WTC11 (cell line): ENCODE measurements at regions not wholly inside any gene's neighbourhood (a gene's known extent, or its start where the extent isn't known, plus 50 kb on each side); places are given as distances from the start of the nearest gene placed in this dataset.
A peak's percentile ranks its signal among the peaks of the same experiment; 100 is the strongest.

ENCODE experiments used
- ATAC-seq: fragments of 200-7000 bp; cut with Tn5 transposase; 2 replicates; pipeline ENCODE4 v1.10.0; 2021; ENCODE audit warnings: mild to moderate bottlenecking, moderate library complexity
- CTCF ChIA-PET: fragments of 300-600 bp; sonication (Branson Sonifier 250); formaldehyde crosslinking; loops from one replicate; lab custom pipeline; 2021; ENCODE audit warnings: antibody characterized with exemption; lab: Charles Lee
- POLR2A ChIA-PET: fragments of 350-600 bp; sonication (Branson Sonifier 250); formaldehyde crosslinking; loops from one replicate; lab custom pipeline; 2021; ENCODE audit warnings: antibody characterized with exemption; lab: Charles Lee
- DNase-seq: peaks from one replicate; pipeline ENCODE4 v3.0.0; 2021; ENCODE audit warnings: low spot score
- H3K27ac Mint-ChIP-seq: 2 replicates; pipeline ENCODE4 v1.8.0; 2021; ENCODE audit warnings: mixed read lengths
- H3K27me3 Mint-ChIP-seq: 2 replicates; pipeline ENCODE4 v1.8.0; 2021; ENCODE audit warnings: low read depth, mild to moderate bottlenecking, moderate library complexity, mixed read lengths
- H3K36me3 Mint-ChIP-seq: 2 replicates; pipeline ENCODE4 v1.8.0; 2021; ENCODE audit warnings: mixed read lengths
- H3K4me1 Mint-ChIP-seq: 2 replicates; pipeline ENCODE4 v1.8.0; 2022; ENCODE audit warnings: mixed read lengths
- H3K4me3 Mint-ChIP-seq: 2 replicates; pipeline ENCODE4 v1.8.0; 2021; ENCODE audit warnings: mild to moderate bottlenecking, moderate library complexity, mixed read lengths
- H3K9me3 Mint-ChIP-seq: 2 replicates; pipeline ENCODE4 v1.8.0; 2021; ENCODE audit warnings: mixed read lengths
- ATF1 ChIP-seq: sonication (generic); formaldehyde crosslinking; IDR thresholded peaks from 2 replicates; pipeline ENCODE4 v1.8.1; 2023; ENCODE audit warnings: mild to moderate bottlenecking, moderate library complexity, missing genetic modification reagents
- ATF6 ChIP-seq: sonication (generic); formaldehyde crosslinking; IDR thresholded peaks from 2 replicates; pipeline ENCODE4 v1.8.1; 2023; ENCODE audit warnings: mild to moderate bottlenecking, missing genetic modification reagents
- CBFB ChIP-seq: sonication (generic); formaldehyde crosslinking; IDR thresholded peaks from 2 replicates; pipeline ENCODE4 v1.8.1; 2022; ENCODE audit warnings: mild to moderate bottlenecking, low read depth, missing genetic modification reagents
- CREM ChIP-seq: sonication (generic); formaldehyde crosslinking; IDR thresholded peaks from 2 replicates; pipeline ENCODE4 v1.8.1; 2022; ENCODE audit warnings: mild to moderate bottlenecking, missing genetic modification reagents, moderate library complexity
- ELF4 ChIP-seq: sonication (generic); formaldehyde crosslinking; IDR thresholded peaks from 2 replicates; pipeline ENCODE4 v1.8.1; 2022; ENCODE audit warnings: low read depth, mild to moderate bottlenecking, moderate library complexity, missing genetic modification reagents
- ESRRA ChIP-seq: sonication (generic); formaldehyde crosslinking; IDR thresholded peaks from 2 replicates; pipeline ENCODE4 v1.8.1; 2022; ENCODE audit warnings: mild to moderate bottlenecking, missing genetic modification reagents, borderline replicate concordance
- GTF2I ChIP-seq: fragments of 250-450 bp; sonication (Bioruptor Pico); conservative IDR thresholded peaks from 2 replicates; pipeline ENCODE4 v1.4.0; 2021; ENCODE audit warnings: mild to moderate bottlenecking
- JUN ChIP-seq: sonication (generic); formaldehyde crosslinking; IDR thresholded peaks from 2 replicates; pipeline ENCODE4 v1.8.0; 2023; ENCODE audit warnings: mild to moderate bottlenecking, missing genetic modification reagents
- KAT7 ChIP-seq: sonication (generic); formaldehyde crosslinking; IDR thresholded peaks from 2 replicates; pipeline ENCODE4 v1.8.1; 2023; ENCODE audit warnings: missing genetic modification reagents, mild to moderate bottlenecking, borderline replicate concordance
- MAX ChIP-seq: sonication (generic); formaldehyde crosslinking; IDR thresholded peaks from 2 replicates; pipeline ENCODE4 v1.8.0; 2022; ENCODE audit warnings: mild to moderate bottlenecking, missing genetic modification reagents
- NFE2L1 ChIP-seq: sonication (generic); formaldehyde crosslinking; IDR thresholded peaks from 2 replicates; pipeline ENCODE4 v1.8.1; 2023; ENCODE audit warnings: missing genetic modification reagents
- PREB ChIP-seq: sonication (generic); formaldehyde crosslinking; IDR thresholded peaks from 2 replicates; pipeline ENCODE4 v1.8.1; 2022; ENCODE audit warnings: mild to moderate bottlenecking, missing genetic modification reagents, moderate library complexity, borderline replicate concordance
- PRRX2 ChIP-seq: fragments of 250-450 bp; sonication (Bioruptor Pico); IDR thresholded peaks from 2 replicates; pipeline ENCODE4 v1.8.0; 2021; ENCODE audit warnings: mild to moderate bottlenecking
- SOX15 ChIP-seq: fragments of 250-450 bp; sonication (Bioruptor Pico); IDR thresholded peaks from 2 replicates; pipeline ENCODE4 v1.9.0; 2021; ENCODE audit warnings: mild to moderate bottlenecking
- ZNF219 ChIP-seq: sonication (generic); formaldehyde crosslinking; IDR thresholded peaks from 2 replicates; pipeline ENCODE4 v1.8.0; 2023; ENCODE audit warnings: missing genetic modification reagents, mild to moderate bottlenecking, borderline replicate concordance
- ZNF423 ChIP-seq: fragments of 250-450 bp; sonication (Bioruptor Pico); IDR thresholded peaks from 2 replicates; pipeline ENCODE4 v2.1.2; 2022; ENCODE audit warnings: mild to moderate bottlenecking, moderate library complexity
- ZNF671 ChIP-seq: fragments of 250-450 bp; sonication (Bioruptor Pico); IDR thresholded peaks from 2 replicates; pipeline ENCODE4 v1.8.0; 2021; ENCODE audit warnings: mild to moderate bottlenecking
- TF ChIP-seq, protein P1 (sequence below): sonication (generic); formaldehyde crosslinking; IDR thresholded peaks from 2 replicates; pipeline ENCODE4 v1.8.1; 2022; ENCODE audit warnings: mild to moderate bottlenecking, moderate library complexity, missing genetic modification reagents
- TF ChIP-seq, protein P2 (sequence below): fragments of 250-450 bp; sonication (Bioruptor Pico); IDR thresholded peaks from 2 replicates; pipeline ENCODE4 v1.9.0; 2021; ENCODE audit warnings: mild to moderate bottlenecking

DNA sequence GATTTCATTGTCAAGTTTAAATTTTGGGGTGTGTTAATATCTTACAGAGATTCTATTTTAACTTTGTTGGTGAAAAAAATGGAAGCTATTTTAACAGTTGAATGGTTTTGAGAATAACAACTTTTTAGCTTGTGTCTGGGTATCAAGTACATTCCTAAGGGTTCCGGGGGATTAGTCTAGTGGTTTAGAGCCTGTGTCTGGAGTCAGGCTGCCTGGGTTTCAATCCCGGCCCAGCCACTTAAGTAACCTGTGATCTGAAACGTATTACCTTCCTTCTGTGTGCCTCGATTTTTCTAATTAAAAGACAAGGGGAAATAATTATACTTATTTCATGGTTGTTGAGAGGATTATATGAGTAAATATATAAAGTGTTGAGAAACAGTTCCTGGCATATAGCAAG lies 288.6 kb upstream of the NR3C2 start:
- CTCF ChIA-PET: interaction anchor here (1.1 kb wide), 1 partner anchor 26 kb away, joined by 3 read pairs; no protein-coding TSS in a partner anchor

GRCh38 chr4:148730082-148730640 lies 287.9 kb upstream of the NR3C2 start:
- H3K27ac Mint-ChIP-seq: no peak overlapping the region
- ATAC-seq: no peak
- no peak overlapping the region for H3K4me3 Mint-ChIP-seq
- no peak for DNase-seq
- no peaks in the 10 kb centered on the region for H3K27me3 Mint-ChIP-seq
- H3K9me3 Mint-ChIP-seq: no peaks in the 10 kb centered on the region
- CTCF ChIA-PET: interaction anchor here (1.1 kb wide), 1 partner anchor 26 kb away, joined by 3 read pairs; no protein-coding TSS in a partner anchor
- no peak for TF ChIP-seq ZNF219 (CRISPR knock-in tag)
- no peak for TF ChIP-seq CREM (CRISPR knock-in tag)
- TF ChIP-seq, protein P1, sequence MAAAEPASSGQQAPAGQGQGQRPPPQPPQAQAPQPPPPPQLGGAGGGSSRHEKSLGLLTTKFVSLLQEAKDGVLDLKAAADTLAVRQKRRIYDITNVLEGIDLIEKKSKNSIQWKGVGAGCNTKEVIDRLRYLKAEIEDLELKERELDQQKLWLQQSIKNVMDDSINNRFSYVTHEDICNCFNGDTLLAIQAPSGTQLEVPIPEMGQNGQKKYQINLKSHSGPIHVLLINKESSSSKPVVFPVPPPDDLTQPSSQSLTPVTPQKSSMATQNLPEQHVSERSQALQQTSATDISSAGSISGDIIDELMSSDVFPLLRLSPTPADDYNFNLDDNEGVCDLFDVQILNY (CRISPR knock-in tag): no peak
- no peak for TF ChIP-seq GTF2I (CRISPR knock-in tag)
- TF ChIP-seq, all 79 proteins: peak for 0
- POLR2A ChIA-PET: no interaction called here
- no peaks in the 10 kb centered on the region for H3K36me3 Mint-ChIP-seq
- H3K4me1 Mint-ChIP-seq: 0 out of 2 replicates have a peak, but pooled peaks cover 7% of the 10 kb centered on the region

More for the DNA sequence above, 288.6 kb upstream of the NR3C2 start:
- Mint-ChIP-seq H3K27me3 (no peaks in the 10 kb centered on the region), H3K9me3 (no peaks in the 10 kb centered on the region), H3K27ac (no peak overlapping the region), H3K4me3 (no peak overlapping the region), H3K4me1 (0 out of 2 replicates have a peak, but pooled peaks cover 7% of the 10 kb centered on the region), H3K36me3 (no peaks in the 10 kb centered on the region)
- ATAC-seq (peak; percentile 38; the same call in 1 of the 2 replicates), DNase-seq (no peak)
- POLR2A ChIA-PET: no interaction called here
- TF ChIP-seq ATF6 (CRISPR knock-in tag): no peak
- no peak for TF ChIP-seq ZNF423
- TF ChIP-seq MAX (CRISPR knock-in tag): no peak
- TF ChIP-seq SOX15 (CRISPR knock-in tag): no peak
- no peak for TF ChIP-seq ESRRA
- no peak for TF ChIP-seq KAT7 (CRISPR knock-in tag)
- no peak for TF ChIP-seq CBFB (CRISPR knock-in tag)

GRCh38 chr4:148717988-148718387 lies 275.8 kb upstream of the NR3C2 start:
- no peak for TF ChIP-seq ATF1
- no peak for TF ChIP-seq PREB
- TF ChIP-seq NFE2L1: no peak
- TF ChIP-seq ELF4 (CRISPR knock-in tag): no peak
- TF ChIP-seq PRRX2 (CRISPR knock-in tag): no peak
- TF ChIP-seq, protein P2, sequence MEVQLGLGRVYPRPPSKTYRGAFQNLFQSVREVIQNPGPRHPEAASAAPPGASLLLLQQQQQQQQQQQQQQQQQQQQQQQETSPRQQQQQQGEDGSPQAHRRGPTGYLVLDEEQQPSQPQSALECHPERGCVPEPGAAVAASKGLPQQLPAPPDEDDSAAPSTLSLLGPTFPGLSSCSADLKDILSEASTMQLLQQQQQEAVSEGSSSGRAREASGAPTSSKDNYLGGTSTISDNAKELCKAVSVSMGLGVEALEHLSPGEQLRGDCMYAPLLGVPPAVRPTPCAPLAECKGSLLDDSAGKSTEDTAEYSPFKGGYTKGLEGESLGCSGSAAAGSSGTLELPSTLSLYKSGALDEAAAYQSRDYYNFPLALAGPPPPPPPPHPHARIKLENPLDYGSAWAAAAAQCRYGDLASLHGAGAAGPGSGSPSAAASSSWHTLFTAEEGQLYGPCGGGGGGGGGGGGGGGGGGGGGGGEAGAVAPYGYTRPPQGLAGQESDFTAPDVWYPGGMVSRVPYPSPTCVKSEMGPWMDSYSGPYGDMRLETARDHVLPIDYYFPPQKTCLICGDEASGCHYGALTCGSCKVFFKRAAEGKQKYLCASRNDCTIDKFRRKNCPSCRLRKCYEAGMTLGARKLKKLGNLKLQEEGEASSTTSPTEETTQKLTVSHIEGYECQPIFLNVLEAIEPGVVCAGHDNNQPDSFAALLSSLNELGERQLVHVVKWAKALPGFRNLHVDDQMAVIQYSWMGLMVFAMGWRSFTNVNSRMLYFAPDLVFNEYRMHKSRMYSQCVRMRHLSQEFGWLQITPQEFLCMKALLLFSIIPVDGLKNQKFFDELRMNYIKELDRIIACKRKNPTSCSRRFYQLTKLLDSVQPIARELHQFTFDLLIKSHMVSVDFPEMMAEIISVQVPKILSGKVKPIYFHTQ (CRISPR knock-in tag): no peak
- no peak for TF ChIP-seq ZNF671 (CRISPR knock-in tag)
- TF ChIP-seq SOX15 (CRISPR knock-in tag): no peak
- TF ChIP-seq JUN (CRISPR knock-in tag): no peak
- TF ChIP-seq, all 79 proteins: peak for 0
- H3K27me3 Mint-ChIP-seq: no peaks in the 10 kb centered on the region
- CTCF ChIA-PET: no interaction called here
- POLR2A ChIA-PET: no interaction called here
- peaks cover 6% of the 10 kb centered on the region for H3K4me1 Mint-ChIP-seq
- peaks cover 13% of the 10 kb centered on the region for H3K36me3 Mint-ChIP-seq
- DNase-seq (no peak), ATAC-seq (no peak)
- H3K9me3 Mint-ChIP-seq: peaks cover 31% of the 10 kb centered on the region
- no peak overlapping the region for H3K27ac Mint-ChIP-seq
- H3K4me3 Mint-ChIP-seq: no peak overlapping the region
